Hepatocyte (in vitro differentiated cells): ENCODE measurements at regions not wholly inside any gene's neighbourhood (a gene's known extent, or its start where the extent isn't known, plus 50 kb on each side); places are given as distances from the start of the nearest gene placed in this dataset.

Experiments
- CTCF ChIP-seq: fragments of 200-600 bp; sonication (generic); IDR thresholded peaks from 2 replicates; pipeline ENCODE4 v1.5.1; 2016; ENCODE audit warnings: antibody characterized with exemption, mild to moderate bottlenecking; ENCODE audit not compliant: poor library complexity
- EZH2 ChIP-seq: fragments of 200-600 bp; sonication (generic); IDR thresholded peaks from 2 replicates; pipeline ENCODE4 v1.6.1; 2016; ENCODE audit warnings: antibody characterized with exemption, mild to moderate bottlenecking, borderline replicate concordance

- TF ChIP-seq EZH2 (no peak), CTCF (no peak)
These were observed 574.5 kb upstream of the CDH18 start for GRCh38 chr5:20562544-20562943.
